Thymus (tissue), 11 donors: ENCODE measurements at regions not wholly inside any gene's neighbourhood (a gene's known extent, or its start where the extent isn't known, plus 50 kb on each side); places are given as distances from the start of the nearest gene placed in this dataset.

Experiments
- DNase-seq, 9 donors: peaks; one replicate each; pipeline ENCODE4 v3.0.0-alpha.2; 2013; ENCODE audit warnings: low spot score in 9 of 9, low read depth in 6 of 9, missing footprints in 1 of 9
- H3K27ac ChIP-seq, 2 donors: one replicate each; pipeline ENCODE4 v1.5.1; 2013; ENCODE audit warnings: control low read depth in 1 of 2, low read depth in 1 of 2, low read length in 1 of 2, mild to moderate bottlenecking in 1 of 2, moderate library complexity in 1 of 2
- H3K27me3 ChIP-seq, 2 donors: one replicate each; pipeline ENCODE4 v1.5.1; 2013; ENCODE audit warnings: low read length in 1 of 2; ENCODE audit not compliant: control insufficient read depth in 2 of 2, insufficient read depth in 1 of 2
- H3K36me3 ChIP-seq, 2 donors: one replicate each; pipeline ENCODE4 v1.5.1; 2013; ENCODE audit warnings: low read length in 1 of 2, mild to moderate bottlenecking in 1 of 2, moderate library complexity in 1 of 2; ENCODE audit not compliant: control insufficient read depth in 2 of 2, insufficient read depth in 2 of 2
- H3K4me1 ChIP-seq, 2 donors: one replicate each; pipeline ENCODE4 v1.5.1; 2013; ENCODE audit warnings: low read length in 2 of 2; ENCODE audit not compliant: control insufficient read depth in 2 of 2, insufficient read depth in 2 of 2
- H3K4me3 ChIP-seq, 2 donors: one replicate each; pipeline ENCODE4 v1.5.1; 2013; ENCODE audit warnings: low read length in 2 of 2, control low read depth in 1 of 2, mild to moderate bottlenecking in 1 of 2
- H3K9me3 ChIP-seq, 2 donors: one replicate each; pipeline ENCODE4 v1.5.1; 2013; ENCODE audit warnings: low read length in 1 of 2, mild to moderate bottlenecking in 1 of 2; ENCODE audit not compliant: control insufficient read depth in 2 of 2, insufficient read depth in 1 of 2
- WGBS: extraction: QIAGEN DNeasy Blood & Tissue Kit; methylation state at CpG from one replicate; pipeline ENCODE4 v1.1.7; 2013; 5-methylcytosine and 5-hydroxymethylcytosine counted together
- donor health status: healthy.

- Histone ChIP-seq H3K27ac (no peak overlapping the region), H3K36me3 (no peaks in the 10 kb centered on the region), H3K4me1 (no peaks in the 10 kb centered on the region), H3K4me3 (no peak overlapping the region), H3K9me3 (no peaks in the 10 kb centered on the region), H3K27me3 (no peaks in the 10 kb centered on the region)
- WGBS = 23% methylated on average over 1 of the region's 1 CpG
- DNase-seq = no peak
Observed at GRCh38 chr4:136863756-136864155, 668.5 kb downstream of the PCDH18 start.

GRCh38 chr4:136862653-136863052 is 669.6 kb downstream of the PCDH18 start:
- no peak for DNase-seq
- WGBS = 96% methylated on average over 3 of the region's 3 CpGs
- no peaks in the 10 kb centered on the region for H3K36me3 ChIP-seq
- H3K27ac ChIP-seq = no peak overlapping the region
- H3K4me1 ChIP-seq = no peaks in the 10 kb centered on the region
- H3K27me3 ChIP-seq = no peaks in the 10 kb centered on the region
- no peak overlapping the region for H3K4me3 ChIP-seq
- H3K9me3 ChIP-seq = no peaks in the 10 kb centered on the region

GRCh38 chr4:136861091-136861490 is 671.2 kb downstream of the PCDH18 start:
- Histone ChIP-seq H3K27ac (no peak overlapping the region), H3K4me1 (no peaks in the 10 kb centered on the region), H3K27me3 (no peaks in the 10 kb centered on the region)

GRCh38 chr4:136858903-136859302 is 673.4 kb downstream of the PCDH18 start:
- Histone ChIP-seq H3K9me3 (no peaks in the 10 kb centered on the region), H3K36me3 (no peaks in the 10 kb centered on the region), H3K27me3 (no peaks in the 10 kb centered on the region), H3K27ac (no peak overlapping the region), H3K4me3 (no peak overlapping the region), H3K4me1 (no peaks in the 10 kb centered on the region)
- no peak for DNase-seq

More at GRCh38 chr4:136861091-136861490, 671.2 kb downstream of the PCDH18 start:
- 88% methylated on average over 2 of the region's 2 CpGs for WGBS
- Histone ChIP-seq H3K36me3 (no peaks in the 10 kb centered on the region), H3K9me3 (no peaks in the 10 kb centered on the region), H3K4me3 (no peak overlapping the region)
- DNase-seq = no peak

GRCh38 chr4:136855886-136856285 is 676.4 kb downstream of the PCDH18 start:
- no peak overlapping the region for H3K4me3 ChIP-seq
- no peak for DNase-seq
- no peaks in the 10 kb centered on the region for H3K27me3 ChIP-seq
- H3K4me1 ChIP-seq = no peaks in the 10 kb centered on the region
- no peak overlapping the region for H3K27ac ChIP-seq
- no peaks in the 10 kb centered on the region for H3K9me3 ChIP-seq
- WGBS = 89% methylated on average over 1 of the region's 1 CpG
- H3K36me3 ChIP-seq = no peaks in the 10 kb centered on the region

GRCh38 chr4:136850446-136850845 is 681.8 kb downstream of the PCDH18 start:
- no peaks in the 10 kb centered on the region for H3K36me3 ChIP-seq

GRCh38 chr4:136847881-136848621 is 684.2 kb downstream of the PCDH18 start:
- 97% methylated on average over 6 of the region's 6 CpGs for WGBS
- no peaks in the 10 kb centered on the region for H3K36me3 ChIP-seq
- no peak overlapping the region for H3K27ac ChIP-seq
- no peak overlapping the region for H3K4me3 ChIP-seq
- peaks cover 0 to 9% of the 10 kb centered on the region in 2 donors for H3K9me3 ChIP-seq
- no peaks in the 10 kb centered on the region for H3K27me3 ChIP-seq
- DNase-seq = no peak
- no peaks in the 10 kb centered on the region for H3K4me1 ChIP-seq

More at GRCh38 chr4:136850446-136850845, 681.8 kb downstream of the PCDH18 start:
- no peak overlapping the region for H3K27ac ChIP-seq
- H3K9me3 ChIP-seq = peaks cover 0 to 9% of the 10 kb centered on the region in 2 donors
- 95% methylated on average over 2 of the region's 2 CpGs for WGBS
- H3K4me1 ChIP-seq = no peaks in the 10 kb centered on the region
- H3K27me3 ChIP-seq = no peaks in the 10 kb centered on the region
- no peak for DNase-seq
- no peak overlapping the region for H3K4me3 ChIP-seq

- no peak overlapping the region for H3K27ac ChIP-seq
- no peaks in the 10 kb centered on the region for H3K4me1 ChIP-seq
- no peaks in the 10 kb centered on the region for H3K36me3 ChIP-seq
- no peak overlapping the region for H3K4me3 ChIP-seq
- no peak for DNase-seq
- H3K27me3 ChIP-seq = no peaks in the 10 kb centered on the region
- H3K9me3 ChIP-seq = no peaks in the 10 kb centered on the region
- 86% methylated on average over 2 of the region's 2 CpGs for WGBS
Observed at GRCh38 chr4:136841526-136841925, 690.8 kb downstream of the PCDH18 start.

- Histone ChIP-seq H3K4me3 (no peak overlapping the region), H3K36me3 (no peaks in the 10 kb centered on the region), H3K4me1 (no peaks in the 10 kb centered on the region), H3K9me3 (no peaks in the 10 kb centered on the region), H3K27ac (no peak overlapping the region), H3K27me3 (no peaks in the 10 kb centered on the region)
- DNase-seq = no peak
Observed at GRCh38 chr4:136838607-136839006, 693.7 kb downstream of the PCDH18 start.
